Retina (tissue), 1 donor: ENCODE measurements at regions not wholly inside any gene's neighbourhood (a gene's known extent, or its start where the extent isn't known, plus 50 kb on each side); places are given as distances from the start of the nearest gene placed in this dataset.
A peak's percentile ranks its signal among the peaks of the same experiment; 100 is the strongest.
"Not testable (repeated sequence)": the region's sequence is repeated elsewhere in the genome, so short reads cannot be mapped to it uniquely, and the experiment has no call there.

Experiments used
- DNase-seq: peaks from one replicate; pipeline ENCODE4 v3.0.0-alpha.2; 2016

DNA sequence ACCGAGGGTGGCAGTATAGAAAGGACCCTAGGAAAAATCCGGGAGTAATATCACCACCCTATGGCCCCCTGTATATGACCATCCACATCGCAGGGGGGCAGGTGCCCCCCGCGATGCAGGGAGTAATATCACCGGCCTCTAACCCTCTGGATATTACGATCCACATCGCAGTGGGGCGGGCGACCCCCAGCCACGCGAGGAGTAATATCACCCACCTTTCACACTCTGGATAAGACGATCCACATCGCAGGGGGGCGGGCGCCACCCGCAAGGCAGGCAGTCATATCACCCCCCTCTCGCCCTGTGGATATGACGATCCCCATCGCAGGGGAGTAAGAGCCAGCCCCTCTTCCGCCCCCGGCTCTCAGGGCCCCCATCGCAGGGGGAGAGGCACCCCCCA lies 76.7 kb upstream of the RUBCNL start:
- no peak for DNase-seq

- not testable (repeated sequence) for DNase-seq
Observed at GRCh38 chr13:46460223-46460622, 73.2 kb upstream of the RUBCNL start.

- not testable (repeated sequence) for DNase-seq
Observed at GRCh38 chr13:46457255-46457654, 70.2 kb upstream of the RUBCNL start.

GRCh38 chr13:46455924-46456323 lies 68.9 kb upstream of the RUBCNL start:
- DNase-seq: not testable (repeated sequence)

GRCh38 chr13:46451145-46451544 lies 64.1 kb upstream of the RUBCNL start:
- DNase-seq: not testable (repeated sequence)

DNA sequence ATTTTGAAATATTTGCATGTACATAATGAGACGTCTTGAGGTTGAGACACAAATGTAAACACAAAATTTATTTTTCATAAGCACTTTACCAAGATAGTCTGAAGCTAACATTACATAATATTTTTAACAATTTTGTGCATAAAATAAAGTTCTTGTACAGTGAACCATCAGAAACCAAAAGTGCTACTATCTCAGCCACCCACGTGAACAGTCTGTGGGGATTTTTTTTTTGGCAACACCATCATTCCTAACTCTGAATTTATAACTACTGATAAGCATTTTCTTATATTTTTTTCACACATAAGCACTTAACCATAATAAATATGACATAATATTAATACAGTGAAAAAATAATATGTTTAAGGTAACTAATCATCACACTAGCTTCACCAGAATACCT lies 62.9 kb upstream of the RUBCNL start:
- not testable (repeated sequence) for DNase-seq

GRCh38 chr13:46448148-46448547 lies 61.1 kb upstream of the RUBCNL start:
- not testable (repeated sequence) for DNase-seq

- DNase-seq: peak; percentile 3
Observed at GRCh38 chr13:46437808-46438404, 50.9 kb upstream of the RUBCNL start.
